ENCODE measurements at regions not wholly inside any gene's neighbourhood (a gene's known extent, or its start where the extent isn't known, plus 50 kb on each side); places are given as distances from the start of the nearest gene placed in this dataset.
"Not testable (repeated sequence)": the region's sequence is repeated elsewhere in the genome, so short reads cannot be mapped to it uniquely, and the experiment has no call there.

GRCh38 chr22:10934704-10935103, 4593.3 kb upstream of the OR11H1 start:
- H3K9me3 Mint-ChIP-seq, result peaks cover 19 to 89% (median 69%) of the 10 kb centered on the region in 6 donors
- not testable (repeated sequence) for DNase-seq; H3K36me3 Mint-ChIP-seq; H3K27me3 Mint-ChIP-seq (ENCODE audit: low read depth in 3 of 3); H3K4me1 Mint-ChIP-seq; H3K4me3 Mint-ChIP-seq; H3K27ac Mint-ChIP-seq

- Mint-ChIP-seq H3K4me1 (no peaks in the 10 kb centered on the region), H3K4me3 (no peak overlapping the region), H3K27me3 (ENCODE audit: low read depth in 3 of 3) (peaks cover 0 to 9% (median 1%) of the 10 kb centered on the region in 3 donors), H3K36me3 (peaks cover 5 to 20% (median 17%) of the 10 kb centered on the region in 3 donors), H3K27ac (no peak overlapping the region), H3K9me3 (peaks cover 40 to 82% (median 65%) of the 10 kb centered on the region in 6 donors)
- DNase-seq, result no peak
Measured at GRCh38 chr22:10961043-10961860, 4566.7 kb upstream of the OR11H1 start.

- Mint-ChIP-seq H3K36me3 (peaks cover 5 to 20% (median 17%) of the 10 kb centered on the region in 3 donors), H3K9me3 (peaks cover 37 to 78% (median 61%) of the 10 kb centered on the region in 6 donors)
- H3K4me3 Mint-ChIP-seq; H3K27me3 Mint-ChIP-seq (ENCODE audit: low read depth in 3 of 3); H3K27ac Mint-ChIP-seq; H3K4me1 Mint-ChIP-seq; DNase-seq: not testable (repeated sequence)
Measured at GRCh38 chr22:10961861-10962255, 4566.1 kb upstream of the OR11H1 start.
